ENCODE measurements at regions not wholly inside any gene's neighbourhood (a gene's known extent, or its start where the extent isn't known, plus 50 kb on each side); places are given as distances from the start of the nearest gene placed in this dataset.

GRCh38 chr6:40671001-40671693 lies 84.0 kb upstream of the LRFN2 start:
- Histone ChIP-seq H3K27me3 (ENCODE audit: control insufficient read depth in 1 of 2, insufficient read depth in 2 of 2, low read length in 2 of 2) (peaks cover 0 to 7% of the 10 kb centered on the region in 2 experiments; a peak in 2 of 5 replicates), H3K4me1 (ENCODE audit: insufficient read depth, low read length) (peaks cover 7% of the 10 kb centered on the region; the same call in 1 of the 2 replicates), H3K79me2 (ENCODE audit: insufficient read depth, low read length) (no peaks in the 10 kb centered on the region), H3K36me3 (replicated peaks in 1 of 2; ENCODE audit: control insufficient read depth in 1 of 2, insufficient read depth in 2 of 2, low read length in 2 of 2) (no peaks in the 10 kb centered on the region), H3K9ac (ENCODE audit: insufficient read depth, low read depth, low read length) (no peak overlapping the region), H3K27ac (ENCODE audit: extremely low read length, insufficient read depth, low read length) (no peak overlapping the region), H3K9me3 (ENCODE audit: low read length) (no peaks in the 10 kb centered on the region), H3K4me3 (replicated peaks in 1 of 3; ENCODE audit: insufficient read depth in 1 of 3, low read depth in 2 of 3, low read length in 3 of 3) (no peak overlapping the region), H4K20me1 (ENCODE audit: insufficient read depth, low read length) (no peaks in the 10 kb centered on the region), H3K4me2 (ENCODE audit: low read depth, low read length) (no peak overlapping the region), H2AFZ (ENCODE audit: low read length) (no peak overlapping the region)
- CTCF ChIA-PET (ENCODE audit: low intra/inter-chr PET ratio, low total read pairs): no interaction called here
- no peak; the same call in 2 of the 3 replicates for ATAC-seq
- POLR2A ChIA-PET: no interaction called here
- BruUV-seq (replicated peaks): no TSS peak
- no peak for FAIRE-seq
- intact Hi-C loops (cut with micrococcal nuclease; ENCODE audit: unreplicated experiment): no loop called here
- peak; percentile 37 for DNase-seq (ENCODE audit: low spot score)
- 71% methylated on average over 14 of the region's 15 CpGs for WGBS (ENCODE audit: low lambda C conversion rate)
- in situ Hi-C loops (cut with HindIII; ENCODE audit: extremely low pct_ligation_motif_present, low pct_unique_long_range_greater_than_20kb): no loop called here
- TF ChIP-seq, protein P1, sequence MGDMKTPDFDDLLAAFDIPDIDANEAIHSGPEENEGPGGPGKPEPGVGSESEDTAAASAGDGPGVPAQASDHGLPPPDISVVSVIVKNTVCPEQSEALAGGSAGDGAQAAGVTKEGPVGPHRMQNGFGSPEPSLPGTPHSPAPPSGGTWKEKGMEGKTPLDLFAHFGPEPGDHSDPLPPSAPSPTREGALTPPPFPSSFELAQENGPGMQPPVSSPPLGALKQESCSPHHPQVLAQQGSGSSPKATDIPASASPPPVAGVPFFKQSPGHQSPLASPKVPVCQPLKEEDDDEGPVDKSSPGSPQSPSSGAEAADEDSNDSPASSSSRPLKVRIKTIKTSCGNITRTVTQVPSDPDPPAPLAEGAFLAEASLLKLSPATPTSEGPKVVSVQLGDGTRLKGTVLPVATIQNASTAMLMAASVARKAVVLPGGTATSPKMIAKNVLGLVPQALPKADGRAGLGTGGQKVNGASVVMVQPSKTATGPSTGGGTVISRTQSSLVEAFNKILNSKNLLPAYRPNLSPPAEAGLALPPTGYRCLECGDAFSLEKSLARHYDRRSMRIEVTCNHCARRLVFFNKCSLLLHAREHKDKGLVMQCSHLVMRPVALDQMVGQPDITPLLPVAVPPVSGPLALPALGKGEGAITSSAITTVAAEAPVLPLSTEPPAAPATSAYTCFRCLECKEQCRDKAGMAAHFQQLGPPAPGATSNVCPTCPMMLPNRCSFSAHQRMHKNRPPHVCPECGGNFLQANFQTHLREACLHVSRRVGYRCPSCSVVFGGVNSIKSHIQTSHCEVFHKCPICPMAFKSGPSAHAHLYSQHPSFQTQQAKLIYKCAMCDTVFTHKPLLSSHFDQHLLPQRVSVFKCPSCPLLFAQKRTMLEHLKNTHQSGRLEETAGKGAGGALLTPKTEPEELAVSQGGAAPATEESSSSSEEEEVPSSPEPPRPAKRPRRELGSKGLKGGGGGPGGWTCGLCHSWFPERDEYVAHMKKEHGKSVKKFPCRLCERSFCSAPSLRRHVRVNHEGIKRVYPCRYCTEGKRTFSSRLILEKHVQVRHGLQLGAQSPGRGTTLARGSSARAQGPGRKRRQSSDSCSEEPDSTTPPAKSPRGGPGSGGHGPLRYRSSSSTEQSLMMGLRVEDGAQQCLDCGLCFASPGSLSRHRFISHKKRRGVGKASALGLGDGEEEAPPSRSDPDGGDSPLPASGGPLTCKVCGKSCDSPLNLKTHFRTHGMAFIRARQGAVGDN (CRISPR knock-in tag; IDR thresholded peaks at IDR 0.05): peak; percentile 35; the same call in 1 of the 2 replicates
- TF ChIP-seq NFE2L2 (IDR thresholded peaks at IDR 0.05; ENCODE audit: low read length) (peak; percentile 92), FOSL2 (CRISPR knock-in tag; IDR thresholded peaks at IDR 0.05) (peak; percentile 57), POLR2AphosphoS5 (IDR thresholded peaks at IDR 0.05; ENCODE audit: low read depth, low read length) (no peak), ZNF12 (CRISPR knock-in tag; IDR thresholded peaks at IDR 0.05) (peak; percentile 56; the same call in 1 of the 2 replicates), FOXA3 (CRISPR knock-in tag; IDR thresholded peaks at IDR 0.05) (peak; percentile 71), ZNF747 (CRISPR knock-in tag; IDR thresholded peaks at IDR 0.05; ENCODE audit: borderline replicate concordance) (0 out of 2 replicates have a peak, but pooled peaks have one; percentile 25), ZNF709 (CRISPR knock-in tag; IDR thresholded peaks at IDR 0.05) (no peak), MED1 (CRISPR knock-in tag; IDR thresholded peaks at IDR 0.05) (no peak), NFE2 (CRISPR knock-in tag; IDR thresholded peaks at IDR 0.05) (peak; percentile 54; the same call in 1 of the 2 replicates), MAFG (CRISPR knock-in tag; IDR thresholded peaks at IDR 0.05) (peak; percentile 79; the same call in 1 of the 2 replicates), MAFF (IDR thresholded peaks at IDR 0.05; ENCODE audit: low read depth, low read length) (0 out of 2 replicates have a peak, but pooled peaks have one; percentile 18), EED (CRISPR knock-in tag; IDR thresholded peaks at IDR 0.05) (0 out of 2 replicates have a peak, but pooled peaks have one; percentile 48), MAFK (conservative IDR thresholded peaks at IDR 0.05 in 1 of 2, IDR thresholded peaks at IDR 0.05 in 1 of 2; ENCODE audit: low read length in 2 of 2) (peak; percentile 39 to 64; a peak in 3 of 4 replicates), THAP9 (CRISPR knock-in tag; IDR thresholded peaks at IDR 0.05; ENCODE audit: borderline replicate concordance) (peak; percentile 36; the same call in 1 of the 2 replicates), ZSCAN31 (CRISPR knock-in tag; IDR thresholded peaks at IDR 0.05; ENCODE audit: low read depth) (peak; percentile 98), ZFX (CRISPR knock-in tag; IDR thresholded peaks at IDR 0.05; ENCODE audit: low read depth) (peak; percentile 28; the same call in 1 of the 2 replicates), ZNF33B (CRISPR knock-in tag; IDR thresholded peaks at IDR 0.05) (no peak), ZNF644 (CRISPR knock-in tag; IDR thresholded peaks at IDR 0.05; ENCODE audit: low read depth) (peak; percentile 13; the same call in 1 of the 2 replicates)
